Muscle of leg (tissue), 3 donors: ENCODE measurements at regions not wholly inside any gene's neighbourhood (a gene's known extent, or its start where the extent isn't known, plus 50 kb on each side); places are given as distances from the start of the nearest gene placed in this dataset.
A peak's percentile ranks its signal among the peaks of the same experiment; 100 is the strongest.
"Not testable (repeated sequence)": the region's sequence is repeated elsewhere in the genome, so short reads cannot be mapped to it uniquely, and the experiment has no call there.

Source experiments
- DNase-seq: peaks from one replicate; pipeline ENCODE4 v3.0.0; 2013
- H3K27ac ChIP-seq: one replicate; pipeline ENCODE4 v1.5.1; 2013; ENCODE audit warnings: mild to moderate bottlenecking, low read length, control low read depth
- H3K27me3 ChIP-seq: one replicate; pipeline ENCODE4 v1.6.1; 2013; ENCODE audit warnings: low read length; ENCODE audit not compliant: control insufficient read depth, insufficient read depth
- H3K36me3 ChIP-seq: one replicate; pipeline ENCODE4 v1.6.1; 2013; ENCODE audit warnings: low read length; ENCODE audit not compliant: control insufficient read depth, insufficient read depth
- H3K4me1 ChIP-seq: one replicate; pipeline ENCODE4 v1.6.1; 2013; ENCODE audit warnings: low read length; ENCODE audit not compliant: control insufficient read depth, insufficient read depth
- H3K4me3 ChIP-seq: one replicate; pipeline ENCODE4 v1.5.1; 2013; ENCODE audit warnings: low read length, control low read depth
- H3K9me3 ChIP-seq: replicated peaks from 2 replicates; pipeline ENCODE4 v1.6.1; 2013; ENCODE audit warnings: low read depth, low read length; ENCODE audit not compliant: control insufficient read depth
- WGBS: methylation state at CpG from one replicate; pipeline ENCODE4 v1.1.5; 2013; ENCODE audit warnings: missing lambda C conversion rate; ENCODE audit not compliant: insufficient coverage; 5-methylcytosine and 5-hydroxymethylcytosine counted together

DNA sequence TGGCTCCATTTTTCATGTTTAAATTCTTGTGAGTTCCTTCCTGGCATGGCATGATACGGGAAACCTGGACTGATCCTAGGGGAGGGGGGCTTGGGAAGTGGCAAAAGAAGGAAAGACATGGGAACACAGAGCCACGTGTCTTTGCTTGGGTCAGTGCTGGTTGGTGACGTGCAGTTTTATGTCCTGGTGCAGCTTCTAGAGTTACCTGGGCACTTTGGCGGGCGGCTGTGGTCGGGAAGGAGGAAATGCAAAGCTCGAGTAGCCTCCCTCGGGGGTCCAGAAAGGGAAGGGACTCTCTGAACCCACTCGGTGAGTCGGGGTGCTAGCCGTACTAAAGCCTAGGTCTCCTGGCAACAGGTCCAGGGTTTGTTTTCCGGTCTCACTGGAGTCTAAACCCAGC, 94.6 kb downstream of the APOB start:
- Histone ChIP-seq H3K36me3 (no peaks in the 10 kb centered on the region), H3K27me3 (peaks cover 9% of the 10 kb centered on the region), H3K4me3 (no peak overlapping the region), H3K9me3 (no peaks in the 10 kb centered on the region), H3K27ac (no peak overlapping the region), H3K4me1 (no peaks in the 10 kb centered on the region)
- WGBS: 51% methylated on average over 12 of the region's 12 CpGs
- no peak for DNase-seq

DNA sequence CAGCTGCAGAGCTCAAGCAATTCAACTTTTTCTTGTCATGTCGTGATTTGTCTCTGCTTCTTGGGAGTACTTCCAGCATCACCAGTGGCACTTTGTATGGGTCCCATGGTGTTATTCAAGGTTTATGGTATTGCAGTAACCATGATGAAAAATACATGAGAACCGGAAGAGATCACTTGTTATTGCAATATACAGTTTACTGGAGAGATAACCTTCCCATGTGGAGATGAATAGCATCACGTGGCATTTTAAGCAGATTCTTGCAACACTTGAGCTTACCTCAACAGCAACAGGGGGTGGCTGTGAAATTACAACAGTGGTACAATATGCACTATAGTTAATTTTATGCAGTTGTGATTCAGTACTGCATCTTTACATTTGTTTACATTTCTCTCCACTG, 97.4 kb downstream of the APOB start:
- H3K4me1 ChIP-seq: peaks cover 7% of the 10 kb centered on the region

DNA sequence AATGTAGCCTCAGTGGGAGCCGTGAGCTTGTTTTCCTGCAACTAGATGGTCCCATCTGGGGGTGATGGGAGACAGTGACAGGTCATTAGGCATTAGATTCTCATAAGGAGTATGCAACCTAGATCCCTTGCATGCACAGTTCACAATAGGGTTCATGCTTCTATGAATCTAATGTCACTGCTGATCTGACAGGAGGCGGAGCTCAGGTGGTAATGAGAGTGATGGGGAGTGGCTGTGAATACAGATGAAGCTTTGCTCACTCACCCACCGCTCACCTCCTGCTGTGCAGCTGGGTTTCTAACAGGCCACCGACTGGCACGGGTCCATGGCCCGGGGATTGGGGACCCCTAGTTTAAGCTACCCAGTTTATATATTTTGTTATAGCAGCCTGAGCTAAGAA, 100.2 kb downstream of the APOB start:
- not testable (repeated sequence) for H3K27ac ChIP-seq, H3K4me3 ChIP-seq, H3K4me1 ChIP-seq, H3K36me3 ChIP-seq, DNase-seq, H3K9me3 ChIP-seq
- 80% methylated on average over 1 of the region's 6 CpGs for WGBS
- peaks cover 11% of the 10 kb centered on the region for H3K27me3 ChIP-seq

More for the DNA sequence above, 97.4 kb downstream of the APOB start:
- 80% methylated on average over 1 of the region's 3 CpGs for WGBS
- peaks cover 11% of the 10 kb centered on the region for H3K27me3 ChIP-seq
- no peaks in the 10 kb centered on the region for H3K36me3 ChIP-seq
- H3K4me3 ChIP-seq: no peak overlapping the region
- H3K9me3 ChIP-seq: no peaks in the 10 kb centered on the region
- DNase-seq: no peak
- no peak overlapping the region for H3K27ac ChIP-seq

DNA sequence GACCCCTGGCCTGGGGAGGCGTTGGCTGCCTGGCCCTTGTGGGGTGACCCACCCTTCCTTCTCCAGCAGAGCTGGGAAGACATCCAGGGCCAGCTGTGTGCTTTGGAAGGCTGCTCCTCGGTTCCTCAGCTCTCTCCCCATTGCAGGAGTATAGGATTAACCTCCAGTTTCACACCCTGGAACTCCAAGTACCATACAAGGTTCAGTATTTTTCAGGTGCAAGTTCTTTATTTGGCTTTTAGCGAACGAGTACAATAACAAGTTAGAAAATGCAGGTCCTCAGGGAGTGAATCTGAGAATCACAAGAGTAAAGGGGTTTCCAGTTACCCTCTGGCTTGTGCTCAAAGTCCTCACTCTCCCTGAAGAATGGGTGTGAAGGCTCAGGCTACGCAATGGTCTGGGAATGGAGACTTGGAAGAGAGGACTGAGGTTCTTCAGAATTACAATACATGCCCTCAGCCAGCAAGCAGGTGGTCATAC, 101.2 kb downstream of the APOB start:
- Histone ChIP-seq H3K27ac (no peak overlapping the region), H3K9me3 (no peaks in the 10 kb centered on the region)
- 17% methylated on average over 2 of the region's 5 CpGs for WGBS

DNA sequence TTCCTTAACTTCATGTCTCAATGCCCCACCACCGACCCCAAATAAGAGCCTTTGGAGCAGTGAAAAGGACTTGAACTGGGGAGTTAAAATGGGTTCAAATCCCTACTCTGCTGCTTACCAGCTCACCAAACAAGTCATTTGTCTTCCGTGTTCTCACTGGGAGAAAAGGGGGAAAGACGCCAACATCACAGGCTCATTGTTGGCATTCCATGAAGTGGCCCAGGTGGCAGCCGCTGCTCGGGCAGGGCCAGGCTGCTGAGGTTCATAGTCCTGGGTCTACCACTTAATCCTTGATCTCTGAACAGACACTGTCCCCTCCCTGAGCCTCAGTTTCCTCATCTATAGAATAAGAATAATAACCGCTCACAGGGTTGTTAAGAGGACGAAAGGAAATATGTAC, 103.0 kb downstream of the APOB start:
- no peak overlapping the region for H3K27ac ChIP-seq
- no peaks in the 10 kb centered on the region for H3K9me3 ChIP-seq
- 90% methylated on average over 1 of the region's 7 CpGs for WGBS
- H3K4me3 ChIP-seq: no peak overlapping the region
- peaks cover 7% of the 10 kb centered on the region for H3K4me1 ChIP-seq
- H3K36me3 ChIP-seq: no peaks in the 10 kb centered on the region
- H3K27me3 ChIP-seq: peaks cover 4% of the 10 kb centered on the region
- DNase-seq: no peak

More for the DNA sequence above, 101.2 kb downstream of the APOB start:
- Histone ChIP-seq H3K4me3 (no peak overlapping the region), H3K36me3 (no peaks in the 10 kb centered on the region), H3K4me1 (peaks cover 7% of the 10 kb centered on the region), H3K27me3 (peaks cover 8% of the 10 kb centered on the region)
- peak; percentile 84 for DNase-seq

DNA sequence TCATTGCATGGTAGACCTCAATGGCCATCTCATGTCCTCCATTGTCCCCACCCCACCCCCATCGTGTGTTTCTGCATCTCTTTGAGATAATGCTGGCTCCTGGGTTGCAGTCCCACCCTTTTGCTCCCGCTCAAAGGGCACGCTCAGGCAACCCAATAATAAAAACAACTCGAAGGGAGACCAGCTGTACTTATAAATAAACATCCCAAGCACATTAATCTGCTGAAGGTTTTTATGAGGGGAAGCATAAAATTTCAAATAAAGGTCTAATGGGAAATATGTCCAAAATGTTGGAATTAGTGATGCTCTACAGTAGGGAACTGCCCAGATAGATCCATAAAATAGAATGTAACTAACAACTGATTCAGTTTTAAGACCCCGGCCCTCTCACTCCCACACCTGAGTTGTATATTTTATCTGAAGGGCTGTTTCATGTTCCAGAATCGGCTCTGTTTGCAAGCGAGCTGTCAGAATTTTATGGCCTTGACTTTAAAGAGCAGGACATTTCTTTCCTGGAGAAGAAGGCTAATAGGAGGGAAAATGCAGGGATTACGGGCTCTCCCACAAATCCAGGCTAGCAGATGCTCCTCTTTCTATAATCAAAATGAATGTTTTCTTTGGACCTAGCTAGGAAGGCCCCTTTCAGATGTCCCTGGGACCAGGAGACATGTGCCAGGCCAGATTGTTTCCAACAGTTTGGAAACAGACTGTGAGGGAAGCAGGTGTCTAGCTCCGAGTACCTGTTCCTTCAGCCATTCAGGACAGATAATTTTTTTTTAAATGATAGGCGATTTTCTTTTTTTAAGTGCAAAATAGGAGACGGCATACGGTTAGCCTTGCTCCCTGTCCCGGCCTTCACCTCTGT, 103.7 kb downstream of the APOB start:
- no peak for DNase-seq
- Histone ChIP-seq H3K27me3 (peaks cover 3% of the 10 kb centered on the region), H3K4me1 (peaks cover 7% of the 10 kb centered on the region), H3K9me3 (no peaks in the 10 kb centered on the region), H3K36me3 (no peaks in the 10 kb centered on the region), H3K27ac (no peak overlapping the region), H3K4me3 (no peak overlapping the region)
- 24% methylated on average over 3 of the region's 13 CpGs for WGBS

DNA sequence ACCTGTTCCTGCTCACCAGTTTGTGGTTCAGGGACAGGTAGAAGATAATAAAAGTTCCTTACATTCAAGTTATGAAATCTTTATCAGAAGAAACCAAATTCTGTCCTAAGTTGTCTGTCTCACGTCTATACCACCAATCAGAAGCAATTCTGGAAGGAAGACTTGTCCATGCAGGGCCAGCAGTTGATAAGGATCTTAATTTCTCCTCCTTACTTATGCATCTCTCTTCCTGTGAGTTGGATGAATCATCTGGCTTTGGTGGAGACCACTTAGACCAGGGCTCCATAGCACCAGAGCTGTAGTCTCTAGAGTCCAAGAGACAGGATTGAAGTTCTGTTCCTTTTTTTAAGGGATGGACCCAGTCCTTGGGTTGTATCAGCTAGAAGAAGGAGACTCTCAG, 106.5 kb downstream of the APOB start:
- no peaks in the 10 kb centered on the region for H3K9me3 ChIP-seq
- no peak overlapping the region for H3K4me3 ChIP-seq
- peaks cover under 1% of the 10 kb centered on the region for H3K27me3 ChIP-seq
- no peaks in the 10 kb centered on the region for H3K36me3 ChIP-seq
- peaks cover under 1% of the 10 kb centered on the region for H3K4me1 ChIP-seq
- H3K27ac ChIP-seq: no peak overlapping the region
- WGBS: no CpG with 5 or more reads among the region's 1 CpG
- DNase-seq: no peak

DNA sequence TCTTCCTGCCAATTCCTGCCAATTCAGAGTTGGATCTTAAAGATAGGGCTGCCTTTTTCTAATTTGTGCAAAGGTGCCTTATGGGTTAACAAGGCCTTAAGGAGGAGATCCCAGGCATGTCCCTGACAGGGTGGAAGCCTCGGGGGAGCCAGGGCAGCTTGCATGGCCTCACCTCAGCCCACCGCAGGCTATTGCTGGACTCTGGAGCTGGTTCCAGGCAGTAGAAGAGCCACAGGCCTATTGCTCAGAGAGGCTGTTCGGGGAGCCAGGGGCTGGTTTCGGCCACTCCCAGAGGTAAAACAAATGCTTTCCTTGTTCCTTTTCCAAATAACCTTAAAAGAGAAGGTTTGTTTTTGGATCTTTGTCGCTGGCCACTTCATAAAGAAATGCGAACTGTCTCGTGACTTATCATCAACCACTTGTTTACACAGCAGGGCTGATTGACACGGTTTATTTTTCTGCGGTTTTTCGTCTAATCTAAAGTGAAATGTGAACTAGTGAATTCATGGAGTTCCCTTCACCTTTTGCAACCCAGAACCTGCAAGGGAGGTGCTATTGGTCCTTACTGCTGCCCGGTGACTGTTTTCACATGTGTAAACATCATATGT, 108.6 kb downstream of the APOB start:
- H3K4me1 ChIP-seq: no peaks in the 10 kb centered on the region
- no peak overlapping the region for H3K4me3 ChIP-seq
- H3K9me3 ChIP-seq: no peaks in the 10 kb centered on the region
- DNase-seq: no peak
- 79% methylated on average over 6 of the region's 11 CpGs for WGBS
- H3K36me3 ChIP-seq: no peaks in the 10 kb centered on the region
- H3K27ac ChIP-seq: no peak overlapping the region
- H3K27me3 ChIP-seq: peaks cover 2% of the 10 kb centered on the region

DNA sequence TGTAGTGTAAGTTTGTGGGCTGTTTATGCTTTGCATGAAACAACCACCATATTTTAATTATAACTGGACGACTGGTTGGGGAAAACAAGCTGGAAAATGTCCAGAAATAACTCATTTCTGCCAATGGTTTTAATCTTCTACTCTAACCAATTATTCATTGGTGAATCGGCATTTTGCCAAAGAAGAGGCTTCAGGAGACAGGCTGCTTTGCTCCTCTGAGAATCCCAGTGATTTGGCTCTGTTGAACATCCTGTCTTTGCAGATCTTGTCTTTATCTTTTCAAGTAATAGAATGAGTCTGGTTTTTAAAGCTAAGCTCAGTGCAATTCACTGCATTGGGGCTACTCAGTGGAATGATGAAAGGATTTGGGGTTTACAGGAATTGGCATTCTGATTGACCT, 109.6 kb downstream of the APOB start:
- no peaks in the 10 kb centered on the region for H3K9me3 ChIP-seq
- no peaks in the 10 kb centered on the region for H3K36me3 ChIP-seq
- peak; percentile 48 for DNase-seq
- H3K27me3 ChIP-seq: peaks cover 2% of the 10 kb centered on the region
- 50% methylated on average over 1 of the region's 2 CpGs for WGBS
- H3K4me3 ChIP-seq: no peak overlapping the region
- no peak overlapping the region for H3K27ac ChIP-seq
- H3K4me1 ChIP-seq: no peaks in the 10 kb centered on the region

DNA sequence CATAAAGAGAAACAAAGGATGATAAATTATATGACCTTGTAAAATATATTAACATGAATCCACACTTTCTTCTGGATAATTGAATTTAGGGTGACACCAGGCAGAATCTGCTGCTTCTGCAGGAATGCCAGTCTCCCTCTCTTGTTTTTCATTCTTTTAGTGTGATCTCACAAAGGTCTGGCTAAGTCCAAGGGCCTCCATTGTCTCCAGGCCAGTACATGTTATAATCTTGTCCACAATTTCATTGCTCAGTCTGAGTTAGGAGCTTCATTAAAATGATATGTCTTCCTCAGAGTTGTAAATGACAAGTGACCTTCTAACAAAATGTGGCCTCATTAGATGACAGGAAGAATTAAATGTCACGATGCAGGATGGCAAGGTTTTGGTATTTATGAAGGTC, 110.2 kb downstream of the APOB start:
- no peak for DNase-seq
- H3K27ac ChIP-seq: no peak overlapping the region
- no peaks in the 10 kb centered on the region for H3K36me3 ChIP-seq
- H3K9me3 ChIP-seq: no peaks in the 10 kb centered on the region
- WGBS: no CpG with 5 or more reads among the region's 1 CpG
- H3K27me3 ChIP-seq: peaks cover 2% of the 10 kb centered on the region
- H3K4me1 ChIP-seq: no peaks in the 10 kb centered on the region
- H3K4me3 ChIP-seq: no peak overlapping the region
